Neural cell (in vitro differentiated cells): ENCODE measurements at regions not wholly inside any gene's neighbourhood (a gene's known extent, or its start where the extent isn't known, plus 50 kb on each side); places are given as distances from the start of the nearest gene placed in this dataset.

Experiments used
- H2AFZ ChIP-seq: fragments of 200-600, 300-800 bp; sonication (generic), shearing (Covaris generic); 2 replicates; pipeline ENCODE4 v1.6.0; 2014; ENCODE audit warnings: low read depth, mild to moderate bottlenecking, antibody characterized with exemption, low read length, moderate library complexity
- H3F3A ChIP-seq: fragments of 200-600 bp; shearing (Covaris generic); 2 replicates; pipeline ENCODE4 v1.6.1; 2016; ENCODE audit warnings: mild to moderate bottlenecking, moderate library complexity, mixed read lengths, antibody characterized with exemption, low read length; ENCODE audit not compliant: insufficient read depth, poor library complexity, severe bottlenecking
- H3K27ac ChIP-seq: fragments of 200-600, 300-800 bp; sonication (generic), shearing (Covaris generic); 2 replicates; pipeline ENCODE4 v1.5.1; 2014; ENCODE audit warnings: mild to moderate bottlenecking, low read length, moderate library complexity
- H3K27me3 ChIP-seq: fragments of 300-800, 200-600 bp; sonication (generic), shearing (Covaris generic); 2 replicates; pipeline ENCODE4 v1.6.0; 2014; ENCODE audit warnings: mild to moderate bottlenecking, low read depth, low read length, moderate library complexity; ENCODE audit not compliant: insufficient read depth
- H3K36me3 ChIP-seq: fragments of 300-800, 200-600 bp; sonication (generic), shearing (Covaris generic); 2 replicates; pipeline ENCODE4 v1.5.1; 2014; ENCODE audit warnings: mild to moderate bottlenecking, antibody characterized with exemption, low read length, moderate library complexity; ENCODE audit not compliant: insufficient read depth
- H3K4me2 ChIP-seq: fragments of 300-800, 200-600 bp; sonication (generic), shearing (Covaris generic); 2 replicates; pipeline ENCODE4 v1.6.0; 2014; ENCODE audit warnings: mild to moderate bottlenecking, low read length
- H3K4me3 ChIP-seq: fragments of 300-800, 200-600 bp; sonication (generic), shearing (Covaris generic); 2 replicates; pipeline ENCODE4 v1.5.1; 2014; ENCODE audit warnings: mild to moderate bottlenecking, low read length, moderate library complexity
- H3K79me2 ChIP-seq: fragments of 200-600 bp; shearing (Covaris generic); replicated peaks from 2 replicates; pipeline ENCODE4 v1.6.0; 2014; ENCODE audit warnings: mild to moderate bottlenecking, low read length, moderate library complexity; ENCODE audit not compliant: insufficient read depth
- H3K9ac ChIP-seq: fragments of 300-800, 200-600 bp; sonication (generic), shearing (Covaris generic); 2 replicates; pipeline ENCODE4 v1.6.1; 2016; ENCODE audit warnings: mild to moderate bottlenecking, low read length, mixed read lengths
- H3K9me2 ChIP-seq: fragments of 200-600 bp; shearing (Covaris generic); 2 replicates; pipeline ENCODE4 v1.6.1; 2016; ENCODE audit warnings: mild to moderate bottlenecking, low read length, mixed read lengths; ENCODE audit not compliant: insufficient read depth
- H3K9me3 ChIP-seq: fragments of 200-600, 300-800 bp; sonication (generic), shearing (Covaris generic); 2 replicates; pipeline ENCODE4 v1.6.1; 2016; ENCODE audit warnings: mild to moderate bottlenecking, mixed run types, low read length, moderate library complexity, mixed read lengths
- H4K20me1 ChIP-seq: fragments of 200-600 bp; shearing (Covaris generic); 2 replicates; pipeline ENCODE4 v1.6.1; 2016; ENCODE audit warnings: mild to moderate bottlenecking, mixed run types; ENCODE audit not compliant: insufficient read depth
- CTCF ChIP-seq: fragments of 450-650 bp; IDR thresholded peaks from 2 replicates; pipeline ENCODE4 v1.5.1; 2014; ENCODE audit warnings: antibody characterized with exemption, mild to moderate bottlenecking, moderate library complexity; ENCODE audit not compliant: poor library complexity, severe bottlenecking
- EP300 ChIP-seq: fragments of 450-650 bp; conservative IDR thresholded peaks from 2 replicates; pipeline ENCODE4 v1.6.1; 2014; ENCODE audit warnings: antibody characterized with exemption, mild to moderate bottlenecking, moderate library complexity; ENCODE audit not compliant: poor library complexity, severe bottlenecking
- EZH2 ChIP-seq: fragments of 200-600, 300-800 bp; shearing (Covaris generic), sonication (generic); IDR thresholded peaks from 2 replicates; pipeline ENCODE4 v1.6.1; 2014; ENCODE audit warnings: antibody characterized with exemption, low read length, borderline replicate concordance, mild to moderate bottlenecking; ENCODE audit not compliant: insufficient read depth, poor library complexity, severe bottlenecking
- MXI1 ChIP-seq: fragments of 450-650 bp; conservative IDR thresholded peaks from 2 replicates; pipeline ENCODE4 v1.6.1; 2014; ENCODE audit warnings: antibody characterized with exemption, mild to moderate bottlenecking; ENCODE audit not compliant: poor library complexity, severe bottlenecking
- POLR2AphosphoS5 ChIP-seq: IDR thresholded peaks from 2 replicates; pipeline ENCODE4 v1.6.1; 2012
- RAD21 ChIP-seq: fragments of 450-650 bp; conservative IDR thresholded peaks from 2 replicates; pipeline ENCODE4 v1.6.1; 2014; ENCODE audit warnings: antibody characterized with exemption, mild to moderate bottlenecking, moderate library complexity
- SMC3 ChIP-seq: fragments of 450-650 bp; conservative IDR thresholded peaks from 2 replicates; pipeline ENCODE4 v1.6.1; 2014; ENCODE audit warnings: antibody characterized with exemption, mild to moderate bottlenecking, moderate library complexity; ENCODE audit not compliant: poor library complexity
- TAF1 ChIP-seq: IDR thresholded peaks from 2 replicates; pipeline ENCODE4 v1.6.1; 2012; ENCODE audit warnings: low read depth
- TF ChIP-seq, protein P1 (sequence below): IDR thresholded peaks from 2 replicates; pipeline ENCODE4 v1.6.1; 2012; ENCODE audit warnings: borderline replicate concordance

- Histone ChIP-seq H3K9ac (no peak overlapping the region), H3K27ac (no peak overlapping the region), H4K20me1 (no peaks in the 10 kb centered on the region), H3K4me2 (no peak overlapping the region), H3K79me2 (no peaks in the 10 kb centered on the region), H3F3A (no peaks in the 10 kb centered on the region), H3K9me3 (no peaks in the 10 kb centered on the region), H2AFZ (no peak overlapping the region), H3K27me3 (no peaks in the 10 kb centered on the region), H3K36me3 (no peaks in the 10 kb centered on the region), H3K9me2 (no peaks in the 10 kb centered on the region), H3K4me3 (no peak overlapping the region)
- TF ChIP-seq EP300, result no peak
- TF ChIP-seq SMC3, result no peak
- TF ChIP-seq, protein P1, sequence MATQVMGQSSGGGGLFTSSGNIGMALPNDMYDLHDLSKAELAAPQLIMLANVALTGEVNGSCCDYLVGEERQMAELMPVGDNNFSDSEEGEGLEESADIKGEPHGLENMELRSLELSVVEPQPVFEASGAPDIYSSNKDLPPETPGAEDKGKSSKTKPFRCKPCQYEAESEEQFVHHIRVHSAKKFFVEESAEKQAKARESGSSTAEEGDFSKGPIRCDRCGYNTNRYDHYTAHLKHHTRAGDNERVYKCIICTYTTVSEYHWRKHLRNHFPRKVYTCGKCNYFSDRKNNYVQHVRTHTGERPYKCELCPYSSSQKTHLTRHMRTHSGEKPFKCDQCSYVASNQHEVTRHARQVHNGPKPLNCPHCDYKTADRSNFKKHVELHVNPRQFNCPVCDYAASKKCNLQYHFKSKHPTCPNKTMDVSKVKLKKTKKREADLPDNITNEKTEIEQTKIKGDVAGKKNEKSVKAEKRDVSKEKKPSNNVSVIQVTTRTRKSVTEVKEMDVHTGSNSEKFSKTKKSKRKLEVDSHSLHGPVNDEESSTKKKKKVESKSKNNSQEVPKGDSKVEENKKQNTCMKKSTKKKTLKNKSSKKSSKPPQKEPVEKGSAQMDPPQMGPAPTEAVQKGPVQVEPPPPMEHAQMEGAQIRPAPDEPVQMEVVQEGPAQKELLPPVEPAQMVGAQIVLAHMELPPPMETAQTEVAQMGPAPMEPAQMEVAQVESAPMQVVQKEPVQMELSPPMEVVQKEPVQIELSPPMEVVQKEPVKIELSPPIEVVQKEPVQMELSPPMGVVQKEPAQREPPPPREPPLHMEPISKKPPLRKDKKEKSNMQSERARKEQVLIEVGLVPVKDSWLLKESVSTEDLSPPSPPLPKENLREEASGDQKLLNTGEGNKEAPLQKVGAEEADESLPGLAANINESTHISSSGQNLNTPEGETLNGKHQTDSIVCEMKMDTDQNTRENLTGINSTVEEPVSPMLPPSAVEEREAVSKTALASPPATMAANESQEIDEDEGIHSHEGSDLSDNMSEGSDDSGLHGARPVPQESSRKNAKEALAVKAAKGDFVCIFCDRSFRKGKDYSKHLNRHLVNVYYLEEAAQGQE, result no peak
- no peak for TF ChIP-seq TAF1
- TF ChIP-seq POLR2AphosphoS5, result no peak
- no peak for TF ChIP-seq RAD21
- TF ChIP-seq EZH2, result no peak
- no peak for TF ChIP-seq CTCF
- no peak for TF ChIP-seq MXI1
These were observed 70.3 kb upstream of the CHODL start for GRCh38 chr21:18174370-18174769.

GRCh38 chr21:18170829-18171228, 73.8 kb upstream of the CHODL start:
- TF ChIP-seq EZH2 (no peak), RAD21 (no peak), EP300 (no peak), TAF1 (no peak), MXI1 (no peak), SMC3 (no peak), POLR2AphosphoS5 (no peak), CTCF (no peak)
- TF ChIP-seq, protein P1, result no peak
- H3K9ac ChIP-seq, result no peak overlapping the region
- no peaks in the 10 kb centered on the region for H3K27me3 ChIP-seq
- no peaks in the 10 kb centered on the region for H3K9me3 ChIP-seq
- no peaks in the 10 kb centered on the region for H3K79me2 ChIP-seq
- no peak overlapping the region for H3K4me2 ChIP-seq
- no peak overlapping the region for H3K4me3 ChIP-seq
- no peaks in the 10 kb centered on the region for H3K36me3 ChIP-seq
- no peaks in the 10 kb centered on the region for H3F3A ChIP-seq
- no peak overlapping the region for H3K27ac ChIP-seq
- no peaks in the 10 kb centered on the region for H3K9me2 ChIP-seq
- H2AFZ ChIP-seq, result no peak overlapping the region
- H4K20me1 ChIP-seq, result no peaks in the 10 kb centered on the region
